HCT116 (cell line): ENCODE measurements at regions not wholly inside any gene's neighbourhood (a gene's known extent, or its start where the extent isn't known, plus 50 kb on each side); places are given as distances from the start of the nearest gene placed in this dataset.

ENCODE experiments used
- ATAC-seq: fragments of 200-7000 bp; cut with Tn5 transposase; 2 replicates; pipeline ENCODE4 v1.9.1; 2020; ENCODE audit warnings: mild to moderate bottlenecking, moderate library complexity
- BruUV-seq: library from RNA; stranded (reverse); fragments of 400-500 nt; replicated peaks from 2 replicates; lab custom pipeline; 2021; lab: Mats Ljungman, UMichigan
- CTCF ChIA-PET: fragments of 300-600 bp; sonication (Branson Sonifier 250); formaldehyde crosslinking; loops from one replicate; lab custom pipeline; 2021; ENCODE audit warnings: antibody characterized with exemption; lab: Charles Lee
- POLR2A ChIA-PET: fragments of 300-600, 350-600 bp; sonication (Branson Sonifier 250); formaldehyde crosslinking; loops from one replicate; lab custom pipeline; 2021; ENCODE audit warnings: antibody characterized with exemption; lab: Charles Lee
- RAD21 ChIA-PET, 2 experiments: fragments of 300-600 bp; sonication (Branson Sonifier 250); formaldehyde crosslinking; loops; one replicate each; lab custom pipeline; 2023; ENCODE audit warnings: low total read pairs in 2 of 2; ENCODE audit not compliant: uncharacterized antibody in 2 of 2, unreplicated experiment in 2 of 2, low non-redundant PET in 1 of 2; lab: Charles Lee
- DNase-seq: peaks from one replicate; pipeline ENCODE4 v3.0.0-alpha.2; 2010; ENCODE audit warnings: low read depth, low spot score
- H2AFZ ChIP-seq: fragments of 200-600 bp; shearing (Covaris generic), sonication (generic); 2 replicates; pipeline ENCODE4 v1.6.1; 2017; ENCODE audit warnings: low read depth, mixed run types, mixed read lengths, antibody characterized with exemption, low read length; ENCODE audit not compliant: poor library complexity, severe bottlenecking
- H3K27ac ChIP-seq: 2 replicates; pipeline ENCODE4 v1.5.1; 2012; ENCODE audit warnings: low read depth, low read length
- H3K27me3 ChIP-seq: fragments of 200-600 bp; sonication (generic); 2 replicates; pipeline ENCODE4 v1.6.1; 2016; ENCODE audit warnings: mixed run types, low read length, mixed read lengths; ENCODE audit not compliant: insufficient read depth
- H3K36me3 ChIP-seq, 2 experiments: fragments of 200-500 bp in 1 of 2; fragments of 200-600 bp in 1 of 2; sonication (Bioruptor generic) in 1 of 2; sonication (generic) in 1 of 2; 2 replicates each; pipeline versions ENCODE4 v1.5.1 to v1.6.1; 2014 to 2016; ENCODE audit warnings: low read length in 2 of 2, inconsistent platforms in 1 of 2, mixed read lengths in 1 of 2, mixed run types in 1 of 2; ENCODE audit not compliant: insufficient read depth in 2 of 2, control insufficient read depth in 1 of 2
- H3K4me1 ChIP-seq, 2 experiments: fragments of 200-600 bp in 1 of 2; sonication (generic) in 1 of 2; 2 replicates each; pipeline versions ENCODE4 v1.5.1 to v1.6.1; 2012 to 2017; ENCODE audit warnings: low read length in 2 of 2, inconsistent platforms in 1 of 2, mild to moderate bottlenecking in 1 of 2, mixed read lengths in 1 of 2, mixed run types in 1 of 2, moderate library complexity in 1 of 2; ENCODE audit not compliant: insufficient read depth in 2 of 2, control insufficient read depth in 1 of 2
- H3K4me2 ChIP-seq: fragments of 200-600 bp; sonication (generic); 2 replicates; pipeline ENCODE4 v1.6.1; 2017; ENCODE audit warnings: mixed run types, low read length, mixed read lengths
- H3K4me3 ChIP-seq, 2 experiments: fragments of 200-600 bp in 1 of 2; sonication (generic) in 1 of 2; replicated peaks in 1 of 2; 2 replicates each; pipeline ENCODE4 v1.5.1; 2011 to 2016; ENCODE audit warnings: low read length in 2 of 2, control low read depth in 1 of 2, low read depth in 1 of 2, mild to moderate bottlenecking in 1 of 2, mixed read lengths in 1 of 2, mixed run types in 1 of 2
- H3K79me2 ChIP-seq: fragments of 200-600 bp; sonication (generic); 2 replicates; pipeline ENCODE4 v1.6.1; 2017; ENCODE audit warnings: mild to moderate bottlenecking, mixed run types, low read length, moderate library complexity, mixed read lengths; ENCODE audit not compliant: insufficient read depth
- H3K9ac ChIP-seq: fragments of 200-600 bp; sonication (generic); 2 replicates; pipeline ENCODE4 v1.6.1; 2016; ENCODE audit warnings: low read length, mixed read lengths
- H3K9me2 ChIP-seq: fragments of 200-600 bp; sonication (generic), shearing (Covaris generic); 2 replicates; pipeline ENCODE4 v1.6.1; 2017; ENCODE audit warnings: mixed run types, mild to moderate bottlenecking, moderate library complexity; ENCODE audit not compliant: insufficient read depth
- H3K9me3 ChIP-seq, 2 experiments: fragments of 200-500 bp in 1 of 2; fragments of 200-600 bp in 1 of 2; sonication (Bioruptor generic) in 1 of 2; sonication (generic) in 1 of 2; 2 replicates each; pipeline ENCODE4 v1.6.1; 2014 to 2017; ENCODE audit warnings: low read length in 2 of 2, mixed read lengths in 2 of 2, inconsistent platforms in 1 of 2, low read depth in 1 of 2, mild to moderate bottlenecking in 1 of 2, mixed run types in 1 of 2, moderate library complexity in 1 of 2; ENCODE audit not compliant: control insufficient read depth in 1 of 2, insufficient read depth in 1 of 2
- H4K20me1 ChIP-seq: fragments of 200-600 bp; sonication (generic), shearing (Covaris generic); 2 replicates; pipeline ENCODE4 v1.6.1; 2017; ENCODE audit warnings: mixed run types, mild to moderate bottlenecking, moderate library complexity; ENCODE audit not compliant: insufficient read depth
- CBX3 ChIP-seq: IDR thresholded peaks from 2 replicates; pipeline ENCODE4 v1.6.1; 2012; ENCODE audit warnings: low read depth
- CEBPB ChIP-seq: IDR thresholded peaks from 2 replicates; pipeline ENCODE4 v1.6.1; 2012; ENCODE audit warnings: low read depth
- EGR1 ChIP-seq: IDR thresholded peaks from 2 replicates; pipeline ENCODE4 v1.6.1; 2012; ENCODE audit warnings: low read depth
- EZH2phosphoT487 ChIP-seq: fragments of 200-600 bp; IDR thresholded peaks from 2 replicates; pipeline ENCODE4 v1.6.1; 2018; ENCODE audit warnings: antibody characterized with exemption, borderline replicate concordance
- JUND ChIP-seq: IDR thresholded peaks from 2 replicates; pipeline ENCODE4 v1.6.1; 2012
- POLR2A ChIP-seq: IDR thresholded peaks from 2 replicates; pipeline ENCODE4 v1.7.0; 2011; ENCODE audit warnings: borderline replicate concordance; ENCODE audit not compliant: insufficient read depth, insufficient read length; ENCODE audit errors: extremely low read depth
- POLR2AphosphoS5 ChIP-seq: IDR thresholded peaks from 2 replicates; pipeline ENCODE4 v1.6.1; 2011; ENCODE audit warnings: mild to moderate bottlenecking, low read depth, low read length, moderate library complexity
- RAD21 ChIP-seq: IDR thresholded peaks from 2 replicates; pipeline ENCODE4 v1.6.1; 2012; ENCODE audit warnings: low read depth, mild to moderate bottlenecking
- SIN3A ChIP-seq: IDR thresholded peaks from 2 replicates; pipeline ENCODE4 v1.6.1; 2012; ENCODE audit warnings: low read depth
- SP1 ChIP-seq: IDR thresholded peaks from 2 replicates; pipeline ENCODE4 v1.6.1; 2012; ENCODE audit warnings: low read depth
- TCF7L2 ChIP-seq: IDR thresholded peaks from 2 replicates; pipeline ENCODE4 v1.7.0; 2011; ENCODE audit warnings: borderline replicate concordance, inconsistent platforms; ENCODE audit not compliant: insufficient read depth, insufficient read length; ENCODE audit errors: extremely low read depth
- YY1 ChIP-seq: IDR thresholded peaks from 2 replicates; pipeline ENCODE4 v1.6.1; 2011; ENCODE audit warnings: low read length, low read depth, moderate library complexity, mild to moderate bottlenecking; ENCODE audit not compliant: insufficient replicate concordance; ENCODE audit errors: extremely low read depth
- ZNF274 ChIP-seq: fragments of 200-500 bp; sonication (Bioruptor generic); IDR thresholded peaks from 2 replicates; pipeline ENCODE4 v1.6.1; 2014; ENCODE audit warnings: mild to moderate bottlenecking, low read depth, low read length, inconsistent platforms
- intact Hi-C: fragments of 100-400 bp; cut with micrococcal nuclease; formaldehyde crosslinking; loops from 2 replicates; pipeline ENCODE4 v1.10.0; 2022
- TF ChIP-seq, protein P1 (sequence below), 3 experiments: fragments of 200-600 bp in 1 of 3; sonication (generic) in 1 of 3; IDR thresholded peaks in 2 of 3; conservative IDR thresholded peaks in 1 of 3; 2 replicates each; pipeline ENCODE4 v1.5.1; 2012 to 2017; ENCODE audit warnings: low read depth in 2 of 3, low read length in 2 of 3, antibody characterized with exemption in 1 of 3, borderline replicate concordance in 1 of 3, control low read depth in 1 of 3, mild to moderate bottlenecking in 1 of 3, mixed read lengths in 1 of 3, mixed run types in 1 of 3, moderate library complexity in 1 of 3; ENCODE audit not compliant: insufficient read depth in 1 of 3
- TF ChIP-seq, protein P2 (sequence below): IDR thresholded peaks from 2 replicates; pipeline ENCODE4 v1.6.1; 2012

DNA sequence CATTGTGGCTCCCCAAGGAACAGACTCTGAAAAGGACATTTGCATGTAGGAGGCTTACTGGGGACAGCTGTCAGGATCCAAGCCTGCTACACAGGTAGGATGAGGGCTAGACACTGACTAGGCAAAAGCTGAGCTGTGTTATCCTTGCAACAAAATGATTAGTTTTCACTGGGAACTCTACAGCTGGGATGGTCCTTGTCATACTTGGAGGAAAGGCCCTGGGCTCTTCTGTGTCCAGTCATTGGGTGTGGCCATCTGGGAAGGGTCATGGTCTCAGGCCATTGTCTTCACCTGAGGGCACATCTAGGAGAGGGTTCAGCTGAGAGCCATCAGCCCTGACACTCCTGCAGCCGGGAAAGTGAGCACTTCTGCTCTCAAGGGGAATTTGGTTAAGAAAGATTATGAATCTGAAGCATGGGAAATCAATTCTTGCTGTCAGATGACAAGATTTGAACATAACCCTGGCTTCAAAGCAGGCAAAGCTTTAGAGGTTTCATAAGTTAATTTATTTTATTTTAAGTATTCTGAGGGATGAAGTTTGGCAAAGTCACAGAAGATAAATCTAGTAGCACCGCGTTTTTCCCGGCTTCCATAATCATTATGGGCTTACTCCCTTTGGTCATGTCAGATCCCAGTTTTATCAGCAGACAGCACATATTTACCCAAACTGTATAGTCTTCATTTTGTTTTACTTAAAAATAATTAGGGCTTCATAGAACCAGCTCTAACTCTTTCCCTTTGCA, 78.4 kb upstream of the SLC22A23 start:
- no peak for ATAC-seq

More for the DNA sequence above, 78.4 kb upstream of the SLC22A23 start:
- BruUV-seq, result no TSS peak
- Histone ChIP-seq H3K4me2 (no peak overlapping the region), H2AFZ (no peak overlapping the region), H3K9ac (no peak overlapping the region), H3K27me3 (no peaks in the 10 kb centered on the region; the same call in 1 of the 2 replicates), H3K9me2 (no peaks in the 10 kb centered on the region)
- DNase-seq, result no peak
- POLR2A ChIA-PET, result no interaction called here
- CTCF ChIA-PET, result no interaction called here
- RAD21 ChIA-PET, result no interaction called here
- no peak for TF ChIP-seq CEBPB
- TF ChIP-seq, protein P1, sequence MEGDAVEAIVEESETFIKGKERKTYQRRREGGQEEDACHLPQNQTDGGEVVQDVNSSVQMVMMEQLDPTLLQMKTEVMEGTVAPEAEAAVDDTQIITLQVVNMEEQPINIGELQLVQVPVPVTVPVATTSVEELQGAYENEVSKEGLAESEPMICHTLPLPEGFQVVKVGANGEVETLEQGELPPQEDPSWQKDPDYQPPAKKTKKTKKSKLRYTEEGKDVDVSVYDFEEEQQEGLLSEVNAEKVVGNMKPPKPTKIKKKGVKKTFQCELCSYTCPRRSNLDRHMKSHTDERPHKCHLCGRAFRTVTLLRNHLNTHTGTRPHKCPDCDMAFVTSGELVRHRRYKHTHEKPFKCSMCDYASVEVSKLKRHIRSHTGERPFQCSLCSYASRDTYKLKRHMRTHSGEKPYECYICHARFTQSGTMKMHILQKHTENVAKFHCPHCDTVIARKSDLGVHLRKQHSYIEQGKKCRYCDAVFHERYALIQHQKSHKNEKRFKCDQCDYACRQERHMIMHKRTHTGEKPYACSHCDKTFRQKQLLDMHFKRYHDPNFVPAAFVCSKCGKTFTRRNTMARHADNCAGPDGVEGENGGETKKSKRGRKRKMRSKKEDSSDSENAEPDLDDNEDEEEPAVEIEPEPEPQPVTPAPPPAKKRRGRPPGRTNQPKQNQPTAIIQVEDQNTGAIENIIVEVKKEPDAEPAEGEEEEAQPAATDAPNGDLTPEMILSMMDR (IDR thresholded peaks at IDR 0.05 in 2 of 3, conservative IDR thresholded peaks at IDR 0.05 in 1 of 3; ENCODE audit: borderline replicate concordance in 1 of 3, insufficient read depth in 1 of 3, low read depth in 2 of 3, low read length in 2 of 3), result no peak
- TF ChIP-seq SP1, result no peak
- TF ChIP-seq RAD21, result no peak
- TF ChIP-seq POLR2AphosphoS5, result no peak
- TF ChIP-seq EZH2phosphoT487, result no peak
- TF ChIP-seq EGR1, result no peak
- TF ChIP-seq SIN3A, result no peak
- TF ChIP-seq TCF7L2, result no peak
- TF ChIP-seq, protein P2, sequence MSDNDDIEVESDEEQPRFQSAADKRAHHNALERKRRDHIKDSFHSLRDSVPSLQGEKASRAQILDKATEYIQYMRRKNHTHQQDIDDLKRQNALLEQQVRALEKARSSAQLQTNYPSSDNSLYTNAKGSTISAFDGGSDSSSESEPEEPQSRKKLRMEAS, result no peak
- TF ChIP-seq JUND, result no peak
- no peak for TF ChIP-seq ZNF274
- TF ChIP-seq YY1, result no peak
- no peak for TF ChIP-seq POLR2A
- no peak for TF ChIP-seq CBX3
- TF ChIP-seq, all 23 proteins: peak for 0
- Histone ChIP-seq H3K79me2 (no peaks in the 10 kb centered on the region), H3K36me3 (no peaks in the 10 kb centered on the region), H4K20me1 (no peaks in the 10 kb centered on the region), H3K4me3 (no peak overlapping the region), H3K9me3 (no peaks in the 10 kb centered on the region), H3K27ac (no peak overlapping the region), H3K4me1 (no peaks in the 10 kb centered on the region)
- intact Hi-C loops, result no loop called here
